SJSA1 (cell line): ENCODE measurements at regions not wholly inside any gene's neighbourhood (a gene's known extent, or its start where the extent isn't known, plus 50 kb on each side); places are given as distances from the start of the nearest gene placed in this dataset.

Source experiments
- DNase-seq, 2 experiments: peaks; one replicate each; pipeline ENCODE4 v3.0.0-alpha.2; 2015 to 2020; ENCODE audit warnings: low spot score in 2 of 2, low read depth in 1 of 2
- H3K27ac ChIP-seq: fragments of 250-450 bp; sonication (Bioruptor Pico); 2 replicates; pipeline ENCODE4 v1.5.1; 2020; ENCODE audit warnings: mild to moderate bottlenecking, moderate library complexity
- H3K27me3 ChIP-seq: fragments of 250-450 bp; sonication (Bioruptor Pico); replicated peaks from 2 replicates; pipeline ENCODE4 v1.5.1; 2020; ENCODE audit warnings: mild to moderate bottlenecking, moderate library complexity
- H3K36me3 ChIP-seq: fragments of 250-450 bp; sonication (Bioruptor Pico); 2 replicates; pipeline ENCODE4 v1.5.1; 2020; ENCODE audit warnings: mild to moderate bottlenecking
- H3K4me1 ChIP-seq: fragments of 250-450 bp; sonication (Bioruptor Pico); replicated peaks from 2 replicates; pipeline ENCODE4 v1.6.1; 2021; ENCODE audit warnings: mild to moderate bottlenecking
- H3K4me3 ChIP-seq: fragments of 250-450 bp; sonication (Bioruptor Pico); 2 replicates; pipeline ENCODE4 v1.5.1; 2020; ENCODE audit warnings: mild to moderate bottlenecking
- H3K9me3 ChIP-seq: fragments of 250-450 bp; sonication (Bioruptor Pico); replicated peaks from 2 replicates; pipeline ENCODE4 v1.5.1; 2020; ENCODE audit warnings: mild to moderate bottlenecking

DNA sequence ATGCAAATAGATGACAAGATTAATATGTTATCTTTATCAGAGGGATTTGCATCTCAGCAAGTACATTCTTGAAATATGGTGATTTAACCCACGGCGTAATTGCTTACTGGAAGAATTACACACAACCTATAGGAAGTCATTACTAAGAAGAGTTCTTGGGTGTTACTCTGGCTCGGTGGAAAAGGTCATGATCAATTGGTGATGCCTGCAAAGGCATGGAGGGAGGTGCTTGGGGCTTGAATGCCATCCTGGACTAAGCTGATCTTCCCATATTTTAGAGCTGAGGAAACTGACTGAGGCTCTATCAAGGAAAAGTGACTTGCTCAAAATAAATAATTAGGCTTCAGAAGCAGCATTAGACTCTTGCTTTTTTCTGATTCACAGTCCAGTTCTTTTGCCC lies 137.5 kb upstream of the JUN start:
- Histone ChIP-seq H3K36me3 (no peaks in the 10 kb centered on the region), H3K27ac (no peak overlapping the region), H3K4me1 (peaks cover 11% of the 10 kb centered on the region), H3K9me3 (no peaks in the 10 kb centered on the region), H3K4me3 (no peak overlapping the region), H3K27me3 (no peaks in the 10 kb centered on the region)
- no peak for DNase-seq

GRCh38 chr1:58921751-58922150 lies 137.9 kb upstream of the JUN start:
- H3K4me1 ChIP-seq: peaks cover 11% of the 10 kb centered on the region
- H3K4me3 ChIP-seq: no peak overlapping the region
- DNase-seq: no peak
- no peaks in the 10 kb centered on the region for H3K27me3 ChIP-seq
- no peaks in the 10 kb centered on the region for H3K36me3 ChIP-seq
- no peak overlapping the region for H3K27ac ChIP-seq
- no peaks in the 10 kb centered on the region for H3K9me3 ChIP-seq

DNA sequence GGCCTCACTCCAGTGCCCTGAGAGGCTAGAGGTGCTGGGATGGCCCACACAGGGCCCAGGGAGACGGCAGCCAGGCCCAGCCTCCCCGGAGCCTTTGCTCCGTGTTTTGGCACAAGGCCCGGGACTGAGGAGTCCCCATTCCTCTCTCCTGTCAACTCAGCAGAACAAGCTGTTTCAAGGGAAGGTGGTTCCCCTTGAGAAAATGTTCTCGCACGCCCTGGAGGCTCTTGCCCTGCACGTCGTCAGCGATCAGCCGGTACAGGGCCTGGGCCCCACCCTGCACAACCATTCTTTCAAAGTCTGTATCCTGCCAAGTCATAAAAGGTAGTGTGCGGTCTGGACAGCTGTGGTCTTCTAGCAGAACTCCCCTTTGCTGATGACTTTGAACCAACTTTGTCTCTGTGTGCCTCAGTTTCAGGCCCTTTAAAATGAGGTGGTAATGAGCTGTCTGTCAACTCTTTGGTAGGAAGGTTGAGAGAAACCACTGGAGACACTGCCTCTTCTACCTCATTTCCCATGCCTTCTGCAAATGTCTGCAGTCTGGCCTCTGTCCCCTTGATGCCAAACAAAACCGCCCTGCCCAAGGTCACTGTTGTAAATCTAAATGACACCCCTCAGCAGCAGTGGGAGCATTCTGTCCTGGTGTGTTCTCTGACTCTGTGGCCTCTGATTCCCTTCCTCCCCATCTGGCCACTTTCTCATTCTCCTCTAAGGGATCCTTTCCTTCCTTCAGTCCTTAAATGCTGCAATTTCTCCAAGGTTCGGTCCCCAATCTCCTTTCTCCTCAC lies 138.6 kb upstream of the JUN start:
- H3K36me3 ChIP-seq: no peaks in the 10 kb centered on the region
- H3K9me3 ChIP-seq: no peaks in the 10 kb centered on the region
- H3K27ac ChIP-seq: no peak overlapping the region
- no peak overlapping the region for H3K4me3 ChIP-seq
- peak; percentile 54 to 56 for DNase-seq
- H3K4me1 ChIP-seq: peaks cover 11% of the 10 kb centered on the region
- H3K27me3 ChIP-seq: no peaks in the 10 kb centered on the region

DNA sequence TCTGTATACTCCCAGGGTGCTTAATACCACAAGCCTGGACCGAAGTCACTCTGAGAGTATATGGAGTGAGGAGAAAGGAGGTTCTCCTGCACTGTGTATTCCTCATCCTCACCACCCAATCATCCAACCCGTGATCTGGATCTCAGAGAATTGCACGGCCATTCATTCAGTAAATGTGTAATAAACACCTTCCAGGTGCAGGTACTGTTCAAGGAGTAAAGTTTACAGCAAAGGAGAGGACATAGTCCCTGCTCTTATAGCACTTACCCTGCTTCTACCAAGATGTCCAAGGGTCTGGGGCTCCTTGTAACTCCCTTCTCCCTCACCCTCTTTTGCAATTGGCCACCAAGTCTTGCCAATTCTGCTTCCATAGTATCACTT lies 139.2 kb upstream of the JUN start:
- no peak for DNase-seq
- Histone ChIP-seq H3K4me1 (peaks cover 11% of the 10 kb centered on the region), H3K9me3 (no peaks in the 10 kb centered on the region), H3K36me3 (no peaks in the 10 kb centered on the region), H3K27me3 (no peaks in the 10 kb centered on the region), H3K4me3 (no peak overlapping the region), H3K27ac (no peak overlapping the region)

- DNase-seq: no peak
- no peaks in the 10 kb centered on the region for H3K36me3 ChIP-seq
Measured at GRCh38 chr1:58924016-58924565, 140.2 kb upstream of the JUN start.

DNA sequence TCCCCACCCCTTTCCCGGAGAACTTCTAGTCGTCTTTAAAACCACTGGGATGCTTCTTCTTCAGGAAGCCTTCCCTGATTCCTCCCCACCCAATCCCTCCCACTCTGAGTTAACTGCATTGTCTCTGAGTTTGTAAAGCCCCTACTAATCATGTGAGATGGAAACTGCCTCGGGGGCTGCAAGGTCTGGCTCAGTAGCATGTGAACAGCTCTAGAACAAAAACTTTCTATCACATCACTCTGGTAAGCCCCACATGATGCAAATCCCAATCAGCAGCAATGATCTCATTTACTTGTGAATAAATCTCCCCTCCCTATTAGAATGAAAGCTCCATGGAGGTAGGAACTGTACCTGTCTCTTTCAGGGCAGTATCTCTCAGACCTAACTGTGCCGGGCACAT lies 141.0 kb upstream of the JUN start:
- Histone ChIP-seq H3K27ac (no peak overlapping the region), H3K36me3 (no peaks in the 10 kb centered on the region), H3K27me3 (no peaks in the 10 kb centered on the region), H3K4me1 (peaks cover 11% of the 10 kb centered on the region), H3K9me3 (no peaks in the 10 kb centered on the region), H3K4me3 (no peak overlapping the region)
- DNase-seq: no peak

More at GRCh38 chr1:58924016-58924565, 140.2 kb upstream of the JUN start:
- Histone ChIP-seq H3K4me3 (no peak overlapping the region), H3K4me1 (peaks cover 11% of the 10 kb centered on the region), H3K27ac (no peak overlapping the region), H3K9me3 (no peaks in the 10 kb centered on the region), H3K27me3 (no peaks in the 10 kb centered on the region)

- Histone ChIP-seq H3K36me3 (no peaks in the 10 kb centered on the region), H3K4me3 (no peak overlapping the region), H3K4me1 (peaks cover 11% of the 10 kb centered on the region), H3K9me3 (no peaks in the 10 kb centered on the region), H3K27ac (no peak overlapping the region), H3K27me3 (no peaks in the 10 kb centered on the region)
- no peak for DNase-seq
Measured at GRCh38 chr1:58925247-58925646, 141.4 kb upstream of the JUN start.

DNA sequence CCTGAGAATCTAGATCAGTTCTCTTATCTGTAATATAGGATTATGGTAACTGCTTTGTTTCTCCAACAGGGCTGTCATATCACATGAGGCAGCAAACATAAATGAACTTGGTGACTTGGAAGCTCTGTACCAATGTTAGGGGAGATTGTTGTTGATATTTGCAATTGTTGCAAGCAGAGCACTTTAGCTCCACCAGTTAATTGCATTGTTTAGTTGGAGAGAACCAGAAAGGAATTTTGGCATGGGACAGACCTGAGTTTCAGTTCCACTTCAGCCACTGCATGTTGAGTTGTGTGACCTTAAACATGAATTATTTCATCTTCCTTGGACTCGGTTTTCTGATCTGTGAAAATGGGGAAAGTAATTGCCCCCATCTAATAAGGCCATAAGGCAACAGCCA lies 142.3 kb upstream of the JUN start:
- Histone ChIP-seq H3K4me3 (no peak overlapping the region), H3K36me3 (no peaks in the 10 kb centered on the region), H3K9me3 (no peaks in the 10 kb centered on the region)

DNA sequence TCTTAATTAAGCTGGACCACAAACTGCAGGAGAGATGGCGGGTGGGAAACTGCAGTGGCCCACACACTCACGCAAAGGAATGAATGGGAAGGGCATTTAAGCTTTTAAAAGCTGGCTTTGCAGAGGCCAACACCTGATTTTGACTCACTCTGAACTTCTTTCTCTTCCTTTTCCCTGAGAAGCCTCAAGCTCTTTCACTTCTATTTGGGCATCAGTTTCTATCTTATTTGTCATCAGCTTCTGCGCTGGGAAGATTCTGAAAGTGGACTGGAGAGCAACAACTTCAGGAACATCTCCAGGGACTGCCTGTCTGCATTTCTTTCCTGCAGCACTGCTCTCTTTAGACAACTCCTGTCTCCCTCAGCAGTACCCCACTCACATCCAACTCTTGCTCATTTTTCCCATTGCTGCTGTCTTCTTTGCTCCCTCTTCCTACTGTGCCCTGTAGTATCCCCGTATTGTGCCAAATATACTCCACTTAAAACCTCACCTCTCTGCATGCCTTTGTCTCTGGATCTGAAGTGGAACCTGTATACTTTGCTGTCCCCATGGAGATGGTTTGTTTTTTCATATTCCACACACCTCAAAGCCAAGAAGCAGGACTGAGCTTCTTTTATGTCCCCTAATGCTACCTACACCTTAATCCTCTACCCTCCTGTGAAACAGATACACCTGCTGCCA lies 143.3 kb upstream of the JUN start:
- no peak overlapping the region for H3K27ac ChIP-seq
- peaks cover 8% of the 10 kb centered on the region for H3K4me1 ChIP-seq
- H3K36me3 ChIP-seq: no peaks in the 10 kb centered on the region
- no peak for DNase-seq
- H3K4me3 ChIP-seq: no peak overlapping the region
- H3K9me3 ChIP-seq: no peaks in the 10 kb centered on the region
- H3K27me3 ChIP-seq: no peaks in the 10 kb centered on the region

More for the DNA sequence above, 142.3 kb upstream of the JUN start:
- peaks cover 11% of the 10 kb centered on the region for H3K4me1 ChIP-seq
- H3K27me3 ChIP-seq: no peaks in the 10 kb centered on the region
- DNase-seq: no peak
- no peak overlapping the region for H3K27ac ChIP-seq

- DNase-seq: no peak
- H3K9me3 ChIP-seq: no peaks in the 10 kb centered on the region
- no peaks in the 10 kb centered on the region for H3K36me3 ChIP-seq
- H3K4me1 ChIP-seq: peaks cover 7% of the 10 kb centered on the region
- H3K27me3 ChIP-seq: no peaks in the 10 kb centered on the region
- H3K4me3 ChIP-seq: no peak overlapping the region
- no peak overlapping the region for H3K27ac ChIP-seq
Measured at GRCh38 chr1:58927722-58928085, 143.9 kb upstream of the JUN start.

GRCh38 chr1:58928514-58928913 lies 144.7 kb upstream of the JUN start:
- Histone ChIP-seq H3K27me3 (no peaks in the 10 kb centered on the region), H3K36me3 (no peaks in the 10 kb centered on the region), H3K4me1 (peaks cover 12% of the 10 kb centered on the region), H3K4me3 (no peak overlapping the region), H3K9me3 (no peaks in the 10 kb centered on the region), H3K27ac (no peak overlapping the region)
- no peak for DNase-seq

GRCh38 chr1:58929671-58930325 lies 146.0 kb upstream of the JUN start:
- no peak for DNase-seq
- Histone ChIP-seq H3K4me1 (peaks cover 12% of the 10 kb centered on the region), H3K36me3 (no peaks in the 10 kb centered on the region), H3K4me3 (no peak overlapping the region), H3K9me3 (no peaks in the 10 kb centered on the region), H3K27me3 (no peaks in the 10 kb centered on the region), H3K27ac (no peak overlapping the region)

GRCh38 chr1:58931024-58931423 lies 147.2 kb upstream of the JUN start:
- Histone ChIP-seq H3K4me1 (peaks cover 12% of the 10 kb centered on the region), H3K27ac (no peak overlapping the region)

GRCh38 chr1:58931756-58932155 lies 147.9 kb upstream of the JUN start:
- H3K36me3 ChIP-seq: no peaks in the 10 kb centered on the region
- H3K9me3 ChIP-seq: no peaks in the 10 kb centered on the region
- no peak overlapping the region for H3K27ac ChIP-seq
- H3K27me3 ChIP-seq: no peaks in the 10 kb centered on the region
- no peak overlapping the region for H3K4me3 ChIP-seq
- DNase-seq: no peak
- H3K4me1 ChIP-seq: peaks cover 12% of the 10 kb centered on the region

More at GRCh38 chr1:58931024-58931423, 147.2 kb upstream of the JUN start:
- no peak overlapping the region for H3K4me3 ChIP-seq
- H3K9me3 ChIP-seq: no peaks in the 10 kb centered on the region
- H3K27me3 ChIP-seq: no peaks in the 10 kb centered on the region
- DNase-seq: no peak
- no peaks in the 10 kb centered on the region for H3K36me3 ChIP-seq
